ENCODE measurements at regions not wholly inside any gene's neighbourhood (a gene's known extent, or its start where the extent isn't known, plus 50 kb on each side); places are given as distances from the start of the nearest gene placed in this dataset.
"Not testable (repeated sequence)": the region's sequence is repeated elsewhere in the genome, so short reads cannot be mapped to it uniquely, and the experiment has no call there.

DNA sequence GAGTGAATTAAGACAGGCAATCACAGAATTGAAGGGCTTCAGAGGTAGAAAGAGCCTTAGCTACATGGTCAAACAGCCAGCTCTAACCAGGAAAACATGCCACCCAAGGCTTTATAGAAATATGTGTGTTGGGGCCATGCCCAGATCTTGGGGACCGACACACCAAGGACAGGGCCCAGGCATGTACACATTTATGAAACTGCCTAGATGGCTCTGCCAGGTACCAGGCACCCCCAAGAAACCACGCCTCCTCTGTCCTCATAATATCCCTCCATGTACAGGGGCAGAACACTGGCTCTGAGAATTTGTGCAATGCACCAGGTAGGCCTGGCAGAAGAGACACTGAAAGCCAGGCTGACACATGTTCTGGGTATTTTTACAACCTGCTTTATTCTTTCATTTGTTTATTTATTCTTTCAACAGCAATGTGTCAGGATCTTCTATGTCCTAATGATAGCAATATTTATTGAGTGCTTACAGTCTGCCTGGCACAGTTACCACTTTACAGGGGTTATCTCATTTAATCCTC is 137.9 kb upstream of the LSM14A start:
- DNase-seq (ENCODE audit: low spot score), result no peak

DNA sequence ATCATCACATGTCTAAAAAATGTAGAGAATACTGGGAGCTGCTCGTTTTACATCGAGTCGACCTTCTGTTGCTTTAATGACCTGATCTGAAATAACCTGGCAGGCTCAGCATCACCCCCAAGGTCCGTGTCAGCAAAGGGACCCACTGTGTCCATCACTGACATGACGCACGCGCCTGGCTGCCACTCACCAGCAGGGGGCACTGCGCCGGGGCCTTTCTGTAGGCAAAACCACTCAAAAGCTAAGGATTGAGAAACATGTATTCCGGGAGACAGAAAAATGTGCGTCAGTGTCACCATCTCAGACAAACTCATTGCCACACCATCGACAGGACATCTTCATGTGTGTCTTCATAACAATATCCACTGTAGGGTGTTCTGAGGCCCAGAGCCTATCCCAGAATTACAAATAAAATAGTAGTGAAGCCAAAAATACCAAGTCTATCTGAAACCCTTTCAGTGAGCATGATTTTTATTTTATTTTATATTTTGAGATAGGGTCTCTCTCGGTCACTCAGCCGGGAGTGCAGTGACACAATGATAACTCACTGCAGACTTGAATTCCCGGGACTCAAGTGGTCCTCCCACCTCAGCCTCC is 130.3 kb upstream of the LSM14A start:
- peak; percentile 78 for DNase-seq (ENCODE audit: low spot score)

DNA sequence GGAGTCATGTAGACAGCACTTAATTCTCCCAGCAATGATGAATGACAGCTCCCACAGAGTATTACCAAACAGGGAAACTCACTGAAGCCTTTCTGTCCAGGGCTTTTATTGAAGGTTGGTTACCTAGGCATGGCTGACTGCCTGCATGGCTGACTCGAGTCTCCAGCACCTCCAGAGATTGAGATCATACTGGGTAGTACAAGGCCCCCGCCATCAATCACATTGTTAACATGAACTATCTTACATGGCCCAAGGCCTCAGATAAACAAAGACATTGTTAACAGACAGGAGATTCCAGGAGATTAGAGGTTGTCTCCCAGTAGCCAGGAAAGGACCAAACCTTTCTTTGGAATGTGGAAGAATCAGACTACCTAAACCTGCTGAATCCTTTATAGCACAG is 128.3 kb upstream of the LSM14A start:
- DNase-seq (ENCODE audit: low spot score), result no peak

- no peak for DNase-seq (ENCODE audit: low spot score)
These were observed 122.4 kb upstream of the LSM14A start for GRCh38 chr19:34049944-34050343.

- not testable (repeated sequence) for DNase-seq (ENCODE audit: low spot score)
These were observed 121.9 kb upstream of the LSM14A start for GRCh38 chr19:34050430-34050829.

DNA sequence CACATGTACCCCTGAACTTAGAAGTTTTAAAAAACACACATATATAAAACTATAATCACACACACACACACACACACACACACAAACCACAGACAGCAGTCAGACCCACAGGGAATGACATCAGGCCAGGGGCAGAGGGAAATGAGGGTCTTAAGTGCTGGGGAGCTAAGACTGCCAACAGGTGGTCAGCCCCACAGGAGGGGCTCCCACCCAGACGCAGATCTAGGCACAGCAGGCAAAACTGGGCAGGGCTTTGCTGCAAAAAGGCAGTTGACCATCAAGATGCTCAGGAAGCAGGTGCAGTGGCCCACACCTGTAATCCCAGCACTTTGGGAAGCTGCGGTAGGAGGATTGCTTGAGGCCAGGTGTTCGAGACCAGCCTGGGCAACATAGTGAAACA is 121.0 kb upstream of the LSM14A start:
- DNase-seq (ENCODE audit: low spot score), result no peak

DNA sequence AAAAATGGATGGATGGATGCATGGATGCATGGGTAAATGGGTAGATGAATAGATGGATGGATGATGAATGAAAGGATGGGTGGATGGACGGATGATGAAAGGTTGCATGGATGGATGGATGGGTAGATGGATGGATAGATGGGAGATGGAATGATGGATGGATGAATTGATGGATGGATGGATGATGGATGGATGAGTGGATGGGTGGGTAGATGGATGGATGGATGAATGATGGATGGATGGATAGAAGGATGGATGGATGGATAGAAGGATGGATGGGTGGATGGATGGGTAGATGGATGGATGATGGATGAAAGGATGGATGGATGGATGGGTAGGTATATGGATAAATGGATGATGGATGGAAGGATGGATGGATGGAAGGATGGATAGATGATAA is 115.1 kb upstream of the LSM14A start:
- no peak for DNase-seq (ENCODE audit: low spot score)

DNA sequence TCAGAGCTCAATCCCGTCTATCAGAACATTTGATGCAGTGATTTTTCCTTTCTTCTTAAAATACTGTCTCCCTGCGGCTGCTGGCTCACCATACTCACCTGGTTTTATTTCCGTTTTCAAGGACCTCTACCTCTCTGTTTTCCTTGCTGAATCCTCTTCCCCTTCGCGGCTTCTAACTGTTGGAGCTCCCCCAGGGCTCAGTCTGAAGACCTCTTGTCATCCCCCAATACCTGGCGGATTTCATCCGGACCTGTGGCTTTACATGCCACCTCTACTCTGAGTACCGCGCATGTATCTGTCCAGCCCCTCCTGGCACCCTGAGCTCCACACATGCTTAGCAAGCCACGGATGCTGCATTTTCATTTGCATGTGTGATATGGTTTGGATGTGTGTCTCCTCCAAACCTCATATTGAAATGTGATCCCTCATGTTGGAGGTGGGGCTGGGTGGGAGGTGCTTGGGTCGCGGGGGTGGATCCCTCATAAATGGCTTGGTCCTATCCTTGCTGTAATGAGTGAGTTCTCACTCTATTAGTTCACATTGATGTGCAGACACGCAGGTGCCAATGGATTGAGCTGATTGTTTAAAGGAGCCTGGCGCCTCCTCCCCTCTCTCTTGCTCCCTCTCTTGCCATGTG is 106.2 kb upstream of the LSM14A start:
- DNase-seq (ENCODE audit: low spot score), result no peak

DNA sequence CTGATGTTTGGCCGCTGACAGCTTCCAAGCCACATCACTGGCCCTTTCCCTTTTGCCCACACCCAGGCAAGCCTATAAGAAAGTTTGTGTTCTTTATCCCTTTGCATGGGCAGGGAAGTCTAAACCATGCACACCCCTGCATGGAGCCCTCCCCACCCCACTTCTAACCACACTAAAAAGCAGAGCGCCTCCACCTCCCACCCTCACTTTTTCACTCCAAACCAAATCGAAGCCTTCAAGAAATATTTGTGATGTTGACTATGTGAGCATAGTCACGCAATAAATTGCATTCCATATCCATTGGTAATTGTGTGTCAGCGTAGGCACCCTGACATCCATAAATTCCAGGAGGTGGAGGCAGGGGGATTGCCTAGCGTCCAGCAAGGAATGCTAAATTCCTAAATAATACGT is 104.4 kb upstream of the LSM14A start:
- peak; percentile 49 for DNase-seq (ENCODE audit: low spot score)

- no peak for DNase-seq (ENCODE audit: low spot score)
These were observed 96.6 kb upstream of the LSM14A start for GRCh38 chr19:34075661-34076091.

GRCh38 chr19:34082289-34083077 is 89.8 kb upstream of the LSM14A start:
- DNase-seq (ENCODE audit: low spot score), result no peak

DNA sequence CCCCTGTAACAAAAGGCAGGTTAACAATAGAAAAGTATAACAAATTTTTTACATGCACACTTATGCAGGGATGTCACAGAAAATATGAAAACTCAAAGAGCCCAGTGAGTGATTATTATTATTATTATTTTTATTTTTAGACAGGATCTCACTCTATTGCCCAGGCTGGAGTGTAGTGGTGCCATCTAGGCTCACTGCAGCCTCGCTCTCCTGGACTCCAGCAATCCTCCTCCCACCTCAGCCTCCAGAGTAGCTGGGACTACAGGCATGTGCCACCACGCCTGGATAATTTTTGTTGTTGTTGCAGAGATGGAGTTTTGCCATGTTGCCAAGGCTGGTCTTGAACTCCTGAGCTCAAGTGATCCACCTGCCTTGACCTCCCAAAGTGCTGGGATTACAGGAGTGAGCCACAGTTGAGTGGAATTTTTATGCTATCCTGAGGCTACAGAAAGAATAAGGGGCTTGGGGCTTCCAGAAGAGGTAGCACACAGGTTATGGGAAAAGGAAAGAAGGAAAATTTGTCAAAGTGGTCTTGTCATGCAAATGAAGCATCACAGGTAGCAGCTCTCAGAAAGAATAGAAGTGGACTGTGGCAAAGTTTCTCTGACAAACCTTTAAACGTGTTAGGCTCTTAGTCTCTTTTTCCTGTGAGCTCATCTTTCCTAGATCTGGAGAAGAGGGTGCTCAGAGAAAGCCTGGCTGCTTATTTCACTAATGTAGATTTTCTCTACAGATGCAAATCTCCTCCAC is 87.7 kb upstream of the LSM14A start:
- DNase-seq (ENCODE audit: low spot score), result no peak

DNA sequence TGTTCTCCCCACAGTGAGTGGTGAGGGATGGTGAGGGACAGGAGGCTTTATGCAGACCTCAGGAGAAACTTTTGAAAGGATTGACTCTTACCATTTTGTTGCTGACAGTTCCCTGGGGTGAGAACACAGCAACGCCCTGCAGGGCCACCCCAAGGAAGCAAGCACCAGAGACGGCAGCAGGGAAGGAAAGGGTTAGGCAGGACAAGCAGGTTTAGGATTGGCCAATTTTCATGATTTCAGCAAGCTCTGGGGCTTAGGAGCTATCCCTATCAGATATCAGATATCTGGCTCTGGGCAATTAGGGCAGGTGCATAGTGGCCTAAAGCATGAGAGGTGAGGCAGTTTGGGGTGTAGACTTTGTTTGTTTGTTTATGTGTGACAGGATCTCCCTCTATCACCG is 87.0 kb upstream of the LSM14A start:
- DNase-seq (ENCODE audit: low spot score), result no peak

- no peak for DNase-seq (ENCODE audit: low spot score)
These were observed 84.0 kb upstream of the LSM14A start for GRCh38 chr19:34088292-34088691.

GRCh38 chr19:34089566-34089965 is 82.7 kb upstream of the LSM14A start:
- DNase-seq (ENCODE audit: low spot score), result no peak

- no peak for DNase-seq (ENCODE audit: low spot score)
These were observed 77.3 kb upstream of the LSM14A start for GRCh38 chr19:34094960-34095359.

DNA sequence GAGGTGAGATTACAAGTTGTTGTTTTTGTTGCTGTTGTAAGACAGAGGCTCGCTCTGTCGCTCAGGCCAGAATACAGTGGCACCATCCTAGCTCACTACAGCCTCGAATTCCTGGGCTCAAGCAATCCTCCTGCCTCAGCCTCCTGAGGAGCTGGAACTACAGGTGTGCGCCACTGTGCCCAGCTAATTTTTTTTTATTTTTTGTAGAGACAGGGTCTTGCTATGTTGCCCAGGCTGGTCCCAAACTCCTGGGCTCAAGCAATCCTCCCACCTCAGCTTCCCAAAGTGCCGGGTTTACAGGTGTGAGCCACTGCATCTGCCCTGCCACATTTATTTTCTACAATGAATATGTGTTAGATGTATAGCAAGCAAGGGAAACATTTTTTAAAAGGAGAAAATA is 76.9 kb upstream of the LSM14A start:
- DNase-seq (ENCODE audit: low spot score), result not testable (repeated sequence)

DNA sequence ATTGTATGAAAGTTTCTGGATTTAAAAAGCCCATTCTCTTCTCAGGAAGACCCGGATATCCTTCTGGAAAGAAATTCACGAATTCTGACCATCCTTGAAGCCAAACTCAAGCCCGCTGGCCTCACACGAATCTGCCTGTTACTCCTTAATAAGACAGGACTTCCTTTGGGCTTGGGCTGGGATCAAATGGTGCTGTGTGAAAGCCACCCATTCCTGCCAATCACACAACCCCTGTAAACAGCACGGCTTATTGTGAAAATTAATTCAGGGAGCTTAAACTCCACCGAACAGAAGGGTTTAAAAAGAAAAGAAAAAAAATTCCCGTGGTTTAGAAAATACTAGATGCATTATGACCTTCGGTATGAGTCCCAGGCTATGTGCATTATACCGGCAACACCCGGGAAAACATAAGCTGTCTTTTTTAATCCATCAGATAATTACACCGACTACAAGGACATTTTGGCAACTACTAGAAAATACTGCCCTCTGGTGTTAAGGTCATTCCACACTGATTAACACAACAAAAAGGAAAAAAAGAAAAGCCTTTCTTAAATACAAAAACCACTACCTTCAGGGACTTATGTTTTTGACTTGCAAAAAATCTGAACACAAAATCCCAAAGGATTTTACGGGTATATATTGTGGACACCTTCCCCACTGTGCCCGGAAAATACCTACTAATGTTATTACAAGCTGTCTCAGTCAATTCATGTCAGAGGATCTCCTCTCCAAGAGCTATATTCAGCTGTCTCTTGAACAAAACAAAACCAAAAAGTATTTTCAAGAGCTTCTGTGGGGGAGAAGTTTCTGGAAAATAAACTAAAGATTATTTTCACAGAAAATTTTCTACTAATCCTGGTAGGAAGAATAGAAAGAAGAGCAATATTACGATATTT is 76.0 kb upstream of the LSM14A start:
- peak; percentile 62 for DNase-seq (ENCODE audit: low spot score)

DNA sequence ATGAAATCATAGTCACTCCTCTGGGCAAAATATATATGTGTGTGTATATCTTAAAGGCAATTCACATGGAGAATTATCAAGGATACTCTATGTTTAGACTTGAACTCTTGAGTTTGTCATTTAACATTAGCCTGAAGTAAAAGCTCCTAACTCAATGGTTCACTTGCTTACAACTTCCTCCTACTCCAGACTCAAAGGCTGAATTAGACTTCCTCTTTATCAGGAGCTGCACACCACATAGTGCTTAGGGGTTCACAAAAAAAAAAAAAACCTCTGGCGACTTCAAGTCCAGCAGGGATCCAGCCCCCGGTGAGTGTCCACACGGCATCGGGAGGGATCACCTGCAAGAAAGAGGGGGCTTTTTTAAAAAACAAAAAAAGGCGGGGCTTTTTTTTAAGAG is 68.2 kb upstream of the LSM14A start:
- DNase-seq (ENCODE audit: low spot score), result no peak

DNA sequence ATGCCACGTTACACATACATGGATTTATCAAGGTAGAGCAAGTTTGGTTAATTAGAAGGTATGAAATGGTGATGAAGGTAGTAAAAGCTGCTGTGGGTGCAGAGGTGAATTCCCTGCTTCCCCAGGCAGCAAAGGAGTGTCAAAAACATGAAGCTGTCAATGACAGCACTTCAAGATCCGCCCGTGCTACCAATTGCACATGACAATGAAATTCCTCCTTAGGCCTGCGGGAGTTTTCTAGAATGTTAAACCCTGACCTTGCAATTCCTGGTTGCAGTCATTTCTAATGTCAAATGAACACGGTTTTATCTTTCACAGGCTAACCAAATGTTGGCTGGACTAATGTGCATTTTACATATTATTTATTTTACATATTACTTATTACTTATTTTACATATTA is 67.7 kb upstream of the LSM14A start:
- no peak for DNase-seq (ENCODE audit: low spot score)

DNA sequence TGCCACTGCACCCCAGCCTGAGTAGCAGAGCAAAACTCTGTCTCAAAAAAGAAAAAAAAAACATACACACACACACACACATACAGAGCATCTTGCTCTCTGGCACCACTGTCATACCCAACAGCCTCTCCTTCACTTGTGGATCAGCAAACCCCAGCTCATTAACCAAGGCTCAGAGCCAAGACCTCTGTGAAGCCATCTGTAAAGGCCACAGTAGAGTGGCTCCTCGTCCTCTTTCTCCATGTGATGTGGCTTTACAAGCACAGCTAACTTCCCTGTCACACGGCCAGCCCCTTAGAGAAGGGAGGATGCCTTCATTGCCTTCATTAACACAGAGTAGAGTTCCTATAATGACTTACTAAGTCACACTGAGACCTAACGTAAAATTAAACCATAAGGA is 62.7 kb upstream of the LSM14A start:
- no peak for DNase-seq (ENCODE audit: low spot score)

All from GM03348 (cell line).